ENCODE measurements at regions not wholly inside any gene's neighbourhood (a gene's known extent, or its start where the extent isn't known, plus 50 kb on each side); places are given as distances from the start of the nearest gene placed in this dataset.
"Not testable (repeated sequence)": the region's sequence is repeated elsewhere in the genome, so short reads cannot be mapped to it uniquely, and the experiment has no call there.

DNA sequence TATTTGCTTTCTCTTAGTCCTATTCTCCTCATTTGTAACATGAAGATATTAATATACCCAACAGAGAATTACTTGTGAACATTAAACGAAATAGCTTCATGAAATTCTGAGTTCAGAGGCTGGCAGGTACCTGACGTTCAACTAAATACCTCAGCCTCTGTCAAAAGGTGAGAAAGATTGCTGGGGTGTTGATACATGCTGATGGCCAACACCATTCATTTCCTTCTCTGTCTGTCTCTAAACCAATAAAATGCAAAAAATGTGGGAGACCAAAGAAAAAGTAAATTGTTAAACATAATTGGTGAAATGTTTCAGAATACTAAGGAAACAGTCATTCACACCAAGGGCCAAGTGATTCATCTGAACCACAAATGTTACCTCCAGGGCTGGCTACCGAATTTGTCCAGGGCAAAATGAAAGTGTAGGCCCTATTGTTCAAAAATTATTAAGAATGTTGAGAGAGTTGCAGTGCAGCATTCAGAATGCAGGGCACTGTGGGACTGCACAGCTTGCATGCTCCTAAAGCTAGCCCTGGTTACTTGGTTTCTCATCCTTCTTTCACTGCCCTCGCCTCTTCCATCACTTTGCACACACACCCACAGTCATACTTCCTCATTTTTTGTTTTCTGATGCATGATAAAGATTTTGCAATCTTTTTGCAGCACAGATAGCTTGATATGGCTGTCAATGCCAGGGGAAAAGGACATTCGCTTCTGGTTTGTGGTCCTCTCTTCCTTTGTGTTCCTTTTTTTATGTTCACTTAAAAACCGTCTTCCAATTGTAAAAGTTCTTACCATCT lies 414.3 kb upstream of the NR5A2 start:
- no peaks in the 10 kb centered on the region for H3K36me3 ChIP-seq (ENCODE audit: control insufficient read depth in 4 of 4, insufficient read depth in 4 of 4, low read length in 4 of 4)
- H3K9me3 ChIP-seq (ENCODE audit: control insufficient read depth in 4 of 4, insufficient read depth in 3 of 4, low read length in 3 of 4): peaks cover 0 to 3% (median 0%) of the 10 kb centered on the region in 4 donors
- DNase-seq: no peak
- no peak overlapping the region for H3K27ac ChIP-seq (ENCODE audit: low read depth in 1 of 2, low read length in 1 of 2)
- no peak for ATAC-seq (ENCODE audit: insufficient read depth, low FRiP score)
- no peak overlapping the region for H3K4me3 ChIP-seq
- no peaks in the 10 kb centered on the region for H3K27me3 ChIP-seq (ENCODE audit: control insufficient read depth in 3 of 3, insufficient read depth in 3 of 3, low read length in 2 of 3)
- H3K9ac ChIP-seq (ENCODE audit: insufficient read depth in 1 of 2, low read length in 2 of 2): no peak overlapping the region
- WGBS, 2 donors: 45 to 54% methylated on average over 6 of the region's 6 CpGs
- no peak for TF ChIP-seq CTCF (IDR thresholded peaks at IDR 0.05; ENCODE audit: control extremely low read depth, extremely low read depth)
- no peaks in the 10 kb centered on the region for H3K4me1 ChIP-seq (ENCODE audit: control insufficient read depth in 5 of 5, insufficient read depth in 5 of 5, low read length in 5 of 5)

- Histone ChIP-seq H3K36me3 (ENCODE audit: control insufficient read depth in 4 of 4, insufficient read depth in 4 of 4, low read length in 4 of 4) (no peaks in the 10 kb centered on the region), H3K4me1 (ENCODE audit: control insufficient read depth in 5 of 5, insufficient read depth in 5 of 5, low read length in 5 of 5) (no peaks in the 10 kb centered on the region), H3K9me3 (ENCODE audit: control insufficient read depth in 4 of 4, insufficient read depth in 3 of 4, low read length in 3 of 4) (no peaks in the 10 kb centered on the region), H3K4me3 (no peak overlapping the region), H3K27me3 (ENCODE audit: control insufficient read depth in 3 of 3, insufficient read depth in 3 of 3, low read length in 2 of 3) (no peaks in the 10 kb centered on the region), H3K27ac (ENCODE audit: low read depth in 1 of 2, low read length in 1 of 2) (no peak overlapping the region), H3K9ac (ENCODE audit: insufficient read depth in 1 of 2, low read length in 2 of 2) (no peak overlapping the region)
- no peak for TF ChIP-seq CTCF (IDR thresholded peaks at IDR 0.05; ENCODE audit: control extremely low read depth, extremely low read depth)
- no peak for ATAC-seq (ENCODE audit: insufficient read depth, low FRiP score)
- 42 to 58% methylated on average over 1 of the region's 1 CpG for WGBS, 2 donors
- DNase-seq: no peak
Measured at GRCh38 chr1:199616947-199617346, 410.6 kb upstream of the NR5A2 start.

- Histone ChIP-seq H3K27me3 (ENCODE audit: control insufficient read depth in 3 of 3, insufficient read depth in 3 of 3, low read length in 2 of 3) (no peaks in the 10 kb centered on the region), H3K9me3 (ENCODE audit: control insufficient read depth in 4 of 4, insufficient read depth in 3 of 4, low read length in 3 of 4) (no peaks in the 10 kb centered on the region), H3K27ac (ENCODE audit: low read depth in 1 of 2, low read length in 1 of 2) (no peak overlapping the region), H3K36me3 (ENCODE audit: control insufficient read depth in 4 of 4, insufficient read depth in 4 of 4, low read length in 4 of 4) (no peaks in the 10 kb centered on the region), H3K9ac (ENCODE audit: insufficient read depth in 1 of 2, low read length in 2 of 2) (no peak overlapping the region), H3K4me3 (no peak overlapping the region), H3K4me1 (ENCODE audit: control insufficient read depth in 5 of 5, insufficient read depth in 5 of 5, low read length in 5 of 5) (no peaks in the 10 kb centered on the region)
- TF ChIP-seq CTCF (IDR thresholded peaks at IDR 0.05; ENCODE audit: control extremely low read depth, extremely low read depth): no peak
- WGBS, 2 donors: 70 to 78% methylated on average over 4 of the region's 4 CpGs
- no peak for ATAC-seq (ENCODE audit: insufficient read depth, low FRiP score)
- DNase-seq: peak in 2 of 3 donors; percentile 7 to 55
Measured at GRCh38 chr1:199619223-199619622, 408.3 kb upstream of the NR5A2 start.

- DNase-seq; H3K27ac ChIP-seq (ENCODE audit: low read depth in 1 of 2, low read length in 1 of 2); H3K27me3 ChIP-seq (ENCODE audit: control insufficient read depth in 3 of 3, insufficient read depth in 3 of 3, low read length in 2 of 3); H3K4me3 ChIP-seq; H3K4me1 ChIP-seq (ENCODE audit: control insufficient read depth in 5 of 5, insufficient read depth in 5 of 5, low read length in 5 of 5); ATAC-seq (ENCODE audit: insufficient read depth, low FRiP score); H3K9ac ChIP-seq (ENCODE audit: insufficient read depth in 1 of 2, low read length in 2 of 2); H3K36me3 ChIP-seq (ENCODE audit: control insufficient read depth in 4 of 4, insufficient read depth in 4 of 4, low read length in 4 of 4); H3K9me3 ChIP-seq (ENCODE audit: control insufficient read depth in 4 of 4, insufficient read depth in 3 of 4, low read length in 3 of 4): not testable (repeated sequence)
- 79 to 91% methylated on average over 3 of the region's 3 CpGs for WGBS, 2 donors
Measured at GRCh38 chr1:199626228-199626627, 401.3 kb upstream of the NR5A2 start.

Measured in lung (tissue), 11 donors.